Adipocyte (in vitro differentiated cells): ENCODE measurements at regions not wholly inside any gene's neighbourhood (a gene's known extent, or its start where the extent isn't known, plus 50 kb on each side); places are given as distances from the start of the nearest gene placed in this dataset.
"Not testable (repeated sequence)": the region's sequence is repeated elsewhere in the genome, so short reads cannot be mapped to it uniquely, and the experiment has no call there.

Experiments used
- DNase-seq: peaks from one replicate; pipeline ENCODE4 v3.0.0-alpha.2; 2015; ENCODE audit warnings: low read depth
- H3K27me3 ChIP-seq: replicated peaks from 2 replicates; pipeline ENCODE4 v1.7.0; 2013; ENCODE audit warnings: mild to moderate bottlenecking, low read length, moderate library complexity; ENCODE audit not compliant: control insufficient read depth, insufficient read depth
- H3K36me3 ChIP-seq: 2 replicates; pipeline ENCODE4 v1.7.0; 2013; ENCODE audit warnings: low read length, mild to moderate bottlenecking, moderate library complexity; ENCODE audit not compliant: control insufficient read depth, insufficient read depth, severe bottlenecking
- H3K4me1 ChIP-seq: 2 replicates; pipeline ENCODE4 v1.7.0; 2013; ENCODE audit warnings: mild to moderate bottlenecking, low read length, moderate library complexity; ENCODE audit not compliant: control insufficient read depth, insufficient read depth
- H3K4me3 ChIP-seq: 2 replicates; pipeline ENCODE4 v1.7.0; 2013; ENCODE audit warnings: mild to moderate bottlenecking, low read length, moderate library complexity
- H3K9ac ChIP-seq: 2 replicates; pipeline ENCODE4 v1.7.0; 2013; ENCODE audit warnings: mild to moderate bottlenecking, low read length, moderate library complexity
- H3K9me3 ChIP-seq: 2 replicates; pipeline ENCODE4 v1.7.0; 2013; ENCODE audit warnings: mild to moderate bottlenecking, low read length, moderate library complexity; ENCODE audit not compliant: control insufficient read depth

DNA sequence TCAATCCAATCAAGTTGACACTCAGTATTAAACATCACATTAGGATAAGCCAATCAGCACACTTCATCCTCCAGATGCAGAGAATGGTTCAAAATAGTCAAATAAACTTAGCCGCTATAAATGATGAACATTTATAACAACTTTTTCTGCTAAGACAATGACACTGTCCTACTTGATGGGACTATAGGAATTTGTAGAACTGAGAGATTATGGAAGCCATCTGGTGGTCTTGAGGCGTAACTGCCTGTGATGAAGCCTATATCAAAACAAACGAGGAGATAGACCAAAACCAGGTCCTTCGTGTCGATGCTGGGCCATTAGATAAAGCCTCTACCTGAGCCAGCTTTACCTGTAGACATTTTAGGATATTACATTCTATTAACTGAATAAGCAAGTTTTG, 631.1 kb downstream of the COL12A1 start:
- Histone ChIP-seq H3K9me3 (no peaks in the 10 kb centered on the region), H3K4me3 (no peak overlapping the region), H3K4me1 (peaks cover 25% of the 10 kb centered on the region), H3K9ac (no peak overlapping the region), H3K27me3 (no peaks in the 10 kb centered on the region), H3K36me3 (no peaks in the 10 kb centered on the region)
- no peak for DNase-seq

DNA sequence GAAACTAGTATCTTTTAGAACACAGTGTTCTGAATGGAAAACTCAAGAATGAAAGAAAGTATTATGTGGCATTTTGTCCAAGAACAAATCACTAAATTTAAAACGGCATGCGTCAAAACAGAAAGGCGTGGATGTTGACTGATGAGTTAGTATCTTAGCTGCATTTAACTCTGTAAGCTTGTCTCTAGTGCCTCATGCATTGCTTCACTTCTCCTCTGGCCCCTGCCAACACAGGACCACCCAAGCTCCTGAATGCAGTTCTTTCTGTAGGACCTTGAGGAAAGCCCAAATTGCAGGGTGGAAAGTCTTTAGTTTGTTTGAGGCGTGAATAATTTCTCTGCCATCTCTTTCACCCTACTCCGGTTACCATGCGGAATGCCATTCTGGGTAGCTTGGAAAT, 632.2 kb downstream of the COL12A1 start:
- Histone ChIP-seq H3K9ac (no peak overlapping the region), H3K36me3 (no peaks in the 10 kb centered on the region), H3K4me1 (peaks cover 13% of the 10 kb centered on the region), H3K4me3 (no peak overlapping the region), H3K9me3 (no peaks in the 10 kb centered on the region), H3K27me3 (no peaks in the 10 kb centered on the region)
- DNase-seq: no peak

DNA sequence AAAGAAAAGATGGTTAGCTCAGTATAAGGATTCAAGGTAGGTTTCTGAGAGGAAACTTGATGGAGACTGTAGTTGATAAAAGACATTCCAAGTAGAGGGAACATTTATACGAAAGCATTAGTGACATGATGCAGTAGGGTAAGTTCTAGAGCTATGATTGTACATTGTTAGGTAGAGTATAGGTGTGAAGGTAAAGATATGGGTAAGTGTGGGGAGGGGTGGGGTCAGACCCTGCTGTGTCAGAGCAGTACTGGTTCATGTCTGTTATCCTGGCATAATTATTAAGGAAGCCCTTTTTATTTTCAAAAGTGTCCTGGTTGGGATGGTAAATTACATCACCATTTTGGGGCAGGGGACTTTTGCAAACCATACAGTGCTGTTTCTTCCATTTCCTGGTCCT, 635.8 kb downstream of the COL12A1 start:
- H3K9ac ChIP-seq: no peak overlapping the region
- H3K4me1 ChIP-seq: no peaks in the 10 kb centered on the region
- no peak for DNase-seq
- no peaks in the 10 kb centered on the region for H3K27me3 ChIP-seq
- no peaks in the 10 kb centered on the region for H3K9me3 ChIP-seq
- H3K36me3 ChIP-seq: no peaks in the 10 kb centered on the region
- H3K4me3 ChIP-seq: no peak overlapping the region

DNA sequence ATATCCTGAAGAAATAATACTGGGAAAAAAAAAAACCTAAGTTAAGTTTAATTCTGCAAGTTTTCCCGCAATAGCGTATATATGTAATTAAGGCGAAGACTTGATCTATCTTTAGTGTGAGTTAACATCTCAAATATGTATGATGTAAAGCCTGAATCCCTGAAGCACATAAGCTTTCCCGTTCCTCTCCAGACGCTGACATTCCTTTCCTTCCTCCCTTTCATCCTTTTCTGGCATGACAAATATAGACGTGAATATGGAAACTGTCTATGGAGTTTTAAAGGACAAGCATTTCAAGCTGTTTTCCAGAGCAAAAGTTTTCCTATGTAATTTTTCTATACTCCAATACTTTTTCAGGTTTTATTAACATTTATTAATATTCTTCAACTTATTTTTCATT, 637.0 kb downstream of the COL12A1 start:
- no peaks in the 10 kb centered on the region for H3K9me3 ChIP-seq
- no peaks in the 10 kb centered on the region for H3K27me3 ChIP-seq
- DNase-seq: peak; percentile 66
- no peak overlapping the region for H3K4me3 ChIP-seq
- no peak overlapping the region for H3K9ac ChIP-seq
- H3K4me1 ChIP-seq: no peaks in the 10 kb centered on the region
- no peaks in the 10 kb centered on the region for H3K36me3 ChIP-seq

DNA sequence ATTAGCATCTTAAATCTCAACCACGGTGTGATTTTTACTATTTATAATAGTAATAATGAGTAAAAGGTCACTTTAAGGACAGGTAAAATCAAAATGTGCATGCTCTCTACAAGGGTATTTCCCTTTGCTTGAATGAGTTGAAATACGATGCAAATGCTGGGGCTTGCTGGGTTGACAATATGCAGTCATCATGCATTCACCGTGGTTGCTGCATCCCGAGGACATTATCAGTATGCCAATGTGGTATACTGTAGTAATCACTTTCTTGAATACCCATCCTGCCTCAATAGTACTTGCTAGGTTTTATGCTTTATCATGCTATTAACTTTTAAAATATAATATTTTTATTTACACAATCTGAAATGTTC, 637.9 kb downstream of the COL12A1 start:
- H3K36me3 ChIP-seq, H3K9me3 ChIP-seq, H3K4me1 ChIP-seq, H3K27me3 ChIP-seq, DNase-seq, H3K4me3 ChIP-seq, H3K9ac ChIP-seq: not testable (repeated sequence)

DNA sequence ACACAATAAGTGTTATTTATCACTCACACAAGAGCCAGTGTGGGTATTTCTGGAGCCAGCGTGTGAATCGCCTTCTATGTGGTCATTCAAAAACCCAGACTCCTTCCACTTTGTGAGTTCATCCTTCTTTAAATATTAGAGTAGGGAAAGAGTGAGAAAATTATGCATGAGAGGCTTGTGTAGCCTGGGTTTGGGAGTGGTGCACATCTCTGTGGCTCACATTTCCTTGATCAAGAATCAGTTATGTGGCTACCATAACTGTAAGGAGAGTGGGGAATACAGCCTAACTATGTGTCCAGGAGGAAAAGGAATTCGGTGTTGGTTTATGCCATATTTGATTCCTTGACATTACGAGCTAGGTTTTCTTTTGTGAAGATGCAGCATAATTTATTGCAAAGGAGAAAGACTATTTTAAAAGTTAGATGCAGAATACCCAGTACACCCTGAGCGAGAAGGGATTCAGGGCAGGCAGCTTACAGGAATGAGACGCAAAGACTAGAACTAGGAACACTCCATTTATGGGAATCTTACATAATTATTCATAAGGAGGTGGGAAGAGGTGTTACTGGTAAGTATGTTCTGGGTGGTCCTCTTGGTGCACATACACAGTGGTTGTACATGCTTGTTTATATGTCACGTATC, 638.5 kb downstream of the COL12A1 start:
- Histone ChIP-seq H3K27me3 (no peaks in the 10 kb centered on the region), H3K4me3 (no peak overlapping the region), H3K36me3 (no peaks in the 10 kb centered on the region), H3K9ac (no peak overlapping the region), H3K9me3 (no peaks in the 10 kb centered on the region), H3K4me1 (no peaks in the 10 kb centered on the region)
- DNase-seq: no peak

DNA sequence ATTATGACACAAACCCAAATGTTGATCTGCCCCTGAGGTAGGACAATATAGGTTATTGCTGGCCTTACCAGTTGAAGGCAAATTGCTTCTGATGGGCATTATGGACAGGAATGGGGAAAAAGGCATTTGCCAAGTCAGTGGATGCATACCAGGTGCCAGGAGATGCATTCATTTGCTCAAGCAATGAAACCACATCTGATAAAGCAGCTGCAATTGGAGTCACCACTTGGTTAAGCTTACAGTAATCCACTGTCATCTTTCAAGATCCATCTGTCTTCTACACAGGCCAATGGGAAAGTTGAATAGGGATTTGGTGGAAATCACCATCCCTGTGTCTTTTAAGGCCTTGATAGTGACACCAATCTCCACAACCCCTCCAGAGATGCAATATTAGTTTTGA, 648.6 kb downstream of the COL12A1 start:
- H3K9ac ChIP-seq: no peak overlapping the region
- H3K9me3 ChIP-seq: no peaks in the 10 kb centered on the region
- no peak for DNase-seq
- no peaks in the 10 kb centered on the region for H3K36me3 ChIP-seq
- no peak overlapping the region for H3K4me3 ChIP-seq
- H3K27me3 ChIP-seq: no peaks in the 10 kb centered on the region
- no peaks in the 10 kb centered on the region for H3K4me1 ChIP-seq

DNA sequence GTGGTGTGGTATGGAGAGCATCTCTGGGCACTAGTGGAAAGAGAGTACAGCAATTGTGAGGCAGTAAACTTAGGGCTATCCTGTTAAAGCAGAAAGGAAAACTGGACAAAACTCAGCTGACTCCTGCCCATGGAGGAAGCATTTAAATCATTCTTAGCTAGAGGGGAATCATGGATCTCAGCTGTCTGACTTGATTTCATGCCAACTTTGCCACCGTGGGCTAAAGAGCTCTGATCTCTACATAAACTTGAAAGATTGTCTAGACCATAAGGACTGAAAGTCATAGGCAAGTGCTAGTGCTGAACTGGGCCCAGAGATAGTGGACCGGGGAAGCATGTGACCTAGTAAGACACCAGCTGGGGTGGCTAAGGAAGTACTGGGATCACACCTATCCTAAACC, 651.8 kb downstream of the COL12A1 start:
- peaks cover 3% of the 10 kb centered on the region for H3K4me1 ChIP-seq
- H3K27me3 ChIP-seq: no peaks in the 10 kb centered on the region
- no peaks in the 10 kb centered on the region for H3K9me3 ChIP-seq
- no peak for DNase-seq
- H3K4me3 ChIP-seq: no peak overlapping the region
- no peaks in the 10 kb centered on the region for H3K36me3 ChIP-seq
- no peak overlapping the region for H3K9ac ChIP-seq

DNA sequence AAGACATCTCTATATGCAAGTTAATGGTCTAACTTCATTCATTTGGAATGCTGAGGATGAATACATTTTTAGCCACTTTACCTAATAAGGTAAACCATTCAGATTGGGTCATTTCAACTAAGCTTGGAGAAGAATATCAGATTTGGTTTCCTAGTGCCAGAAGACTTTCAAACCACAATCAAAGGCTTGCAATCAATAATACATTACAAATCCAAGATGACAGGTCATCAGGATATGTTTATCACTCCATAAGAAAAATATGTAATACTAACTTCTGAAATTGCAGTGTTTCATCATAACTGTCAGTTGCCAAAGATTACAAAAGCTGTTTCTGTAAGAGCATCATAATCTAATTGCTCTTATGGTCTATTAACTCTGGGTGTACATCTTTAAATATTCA, 654.0 kb downstream of the COL12A1 start:
- no peaks in the 10 kb centered on the region for H3K9me3 ChIP-seq
- no peaks in the 10 kb centered on the region for H3K27me3 ChIP-seq
- no peaks in the 10 kb centered on the region for H3K36me3 ChIP-seq
- peak; percentile 62 for DNase-seq
- peaks cover 3% of the 10 kb centered on the region for H3K4me1 ChIP-seq
- no peak overlapping the region for H3K9ac ChIP-seq
- no peak overlapping the region for H3K4me3 ChIP-seq

DNA sequence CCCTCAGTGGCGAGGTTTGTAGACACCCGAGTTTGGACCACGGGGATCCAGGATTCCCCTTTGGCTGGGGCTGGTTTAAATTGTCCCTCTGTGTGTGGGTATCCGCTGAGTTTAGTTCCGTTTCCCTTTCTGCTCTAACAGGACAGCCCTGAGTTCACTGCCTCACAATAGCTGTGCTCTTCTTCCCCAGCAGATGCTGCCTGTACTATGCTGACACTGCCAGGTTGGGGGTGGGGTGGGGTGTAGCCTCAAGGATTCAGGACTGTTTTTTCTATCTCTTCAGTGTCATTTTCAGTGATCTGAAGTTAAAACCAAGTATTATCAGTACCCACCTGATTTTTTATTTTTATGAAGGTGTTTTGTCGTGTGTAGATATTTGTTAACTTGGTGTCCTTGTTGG, 655.0 kb downstream of the COL12A1 start:
- Histone ChIP-seq H3K9me3 (no peaks in the 10 kb centered on the region), H3K9ac (no peak overlapping the region), H3K4me1 (peaks cover 3% of the 10 kb centered on the region), H3K36me3 (no peaks in the 10 kb centered on the region), H3K4me3 (no peak overlapping the region), H3K27me3 (no peaks in the 10 kb centered on the region)
- no peak for DNase-seq

DNA sequence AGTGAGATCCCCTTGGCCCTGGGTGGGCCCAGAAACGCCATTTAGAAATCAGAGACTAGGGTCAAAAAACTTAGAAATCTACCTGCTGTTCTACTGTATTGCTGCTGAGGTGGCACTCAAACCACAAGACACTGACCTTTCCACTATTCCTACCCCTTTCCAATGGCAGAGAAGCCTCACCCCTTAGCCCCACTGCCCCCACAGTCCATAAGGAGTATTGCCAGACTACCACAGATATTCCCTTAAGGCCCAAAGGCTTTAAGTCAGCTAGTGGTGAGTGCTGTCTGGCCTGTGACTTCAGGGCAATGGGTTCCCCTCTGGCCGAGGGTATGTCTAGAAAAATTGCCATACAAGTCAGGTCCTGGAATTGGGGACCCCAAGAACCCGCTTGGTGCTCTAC, 656.1 kb downstream of the COL12A1 start:
- no peak for DNase-seq
- Histone ChIP-seq H3K4me3 (no peak overlapping the region), H3K9me3 (no peaks in the 10 kb centered on the region), H3K36me3 (no peaks in the 10 kb centered on the region), H3K4me1 (peaks cover 3% of the 10 kb centered on the region), H3K27me3 (no peaks in the 10 kb centered on the region), H3K9ac (no peak overlapping the region)

DNA sequence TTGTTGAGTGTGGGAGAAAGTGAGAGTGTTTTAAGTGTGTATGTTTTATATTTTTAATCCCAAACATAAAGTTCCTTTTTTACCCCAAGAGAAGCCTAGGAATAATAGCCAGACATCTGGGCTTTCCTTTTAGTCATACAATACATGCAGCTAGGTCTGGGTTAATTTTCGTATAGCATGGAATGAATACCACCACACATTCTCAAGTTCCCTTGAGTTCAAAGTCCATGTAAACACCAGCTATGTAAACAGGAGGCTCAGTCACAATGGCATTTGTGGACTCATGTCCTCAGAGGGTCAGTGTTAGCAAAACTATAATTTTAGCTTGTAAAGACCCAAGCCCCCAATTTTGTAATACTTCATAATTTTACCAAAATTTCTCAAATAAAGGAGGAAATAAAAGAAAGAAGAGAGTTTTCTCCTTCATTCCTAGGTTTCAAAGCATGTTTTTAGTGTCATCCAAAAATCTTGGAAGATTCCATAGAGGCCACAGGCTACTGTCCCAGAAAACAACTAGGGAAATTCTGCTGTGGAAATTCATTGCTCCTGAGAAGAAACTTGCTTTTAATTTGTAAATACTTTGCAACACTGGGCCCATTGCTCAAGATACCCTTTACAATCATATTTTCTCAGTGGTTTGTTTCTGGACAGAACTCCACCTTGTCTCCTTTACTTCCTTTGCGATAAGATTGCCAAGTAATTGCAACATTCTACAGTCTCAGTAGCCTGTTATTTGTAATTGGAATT, 671.2 kb downstream of the COL12A1 start:
- peaks cover 9% of the 10 kb centered on the region for H3K9me3 ChIP-seq
- peaks cover 19% of the 10 kb centered on the region for H3K4me1 ChIP-seq
- H3K9ac ChIP-seq: peak overlapping the region; percentile 56
- H3K27me3 ChIP-seq: no peaks in the 10 kb centered on the region
- no peaks in the 10 kb centered on the region for H3K36me3 ChIP-seq
- DNase-seq: peak; percentile 88
- no peak overlapping the region for H3K4me3 ChIP-seq
